GM23248 (cell line): ENCODE measurements at regions not wholly inside any gene's neighbourhood (a gene's known extent, or its start where the extent isn't known, plus 50 kb on each side); places are given as distances from the start of the nearest gene placed in this dataset.

Experiments used
- DNase-seq: peaks from one replicate; pipeline ENCODE4 v3.0.0-alpha.2; 2015
- H2AFZ ChIP-seq: fragments of 200-600 bp; sonication (generic); 2 replicates; pipeline ENCODE4 v1.6.1; 2016; ENCODE audit warnings: antibody characterized with exemption
- H3F3A ChIP-seq: fragments of 200-600 bp; sonication (generic); 2 replicates; pipeline ENCODE4 v1.6.1; 2016; ENCODE audit warnings: mild to moderate bottlenecking, antibody characterized with exemption, mixed run types; ENCODE audit not compliant: insufficient read depth
- H3K27ac ChIP-seq: fragments of 200-600 bp; sonication (generic); 2 replicates; pipeline ENCODE4 v1.5.1; 2016; ENCODE audit warnings: mild to moderate bottlenecking
- H3K27me3 ChIP-seq: fragments of 200-600 bp; sonication (generic); replicated peaks from 2 replicates; pipeline ENCODE4 v1.6.1; 2016; ENCODE audit warnings: mild to moderate bottlenecking; ENCODE audit not compliant: insufficient read depth
- H3K36me3 ChIP-seq: fragments of 200-600 bp; sonication (generic); 2 replicates; pipeline ENCODE4 v1.6.1; 2016; ENCODE audit warnings: low read depth, mild to moderate bottlenecking
- H3K4me1 ChIP-seq: fragments of 200-600 bp; sonication (generic); 2 replicates; pipeline ENCODE4 v1.6.1; 2016; ENCODE audit warnings: mild to moderate bottlenecking; ENCODE audit not compliant: insufficient read depth
- H3K4me2 ChIP-seq: fragments of 200-600 bp; sonication (generic); one replicate; pipeline ENCODE4 v1.6.1; 2016; ENCODE audit warnings: mild to moderate bottlenecking; ENCODE audit not compliant: unreplicated experiment
- H3K4me3 ChIP-seq: fragments of 200-600 bp; sonication (generic); 2 replicates; pipeline ENCODE4 v1.5.1; 2016; ENCODE audit warnings: mild to moderate bottlenecking
- H3K79me2 ChIP-seq: fragments of 200-600 bp; sonication (generic); 2 replicates; pipeline ENCODE4 v1.6.1; 2016; ENCODE audit warnings: mild to moderate bottlenecking; ENCODE audit not compliant: insufficient read depth
- H3K9ac ChIP-seq: fragments of 200-600 bp; sonication (generic); 2 replicates; pipeline ENCODE4 v1.6.1; 2016; ENCODE audit warnings: mild to moderate bottlenecking
- H3K9me2 ChIP-seq: fragments of 200-600 bp; sonication (generic); 2 replicates; pipeline ENCODE4 v1.6.1; 2016; ENCODE audit warnings: mixed run types, mild to moderate bottlenecking, moderate library complexity; ENCODE audit not compliant: insufficient read depth
- H3K9me3 ChIP-seq: fragments of 200-600 bp; sonication (generic); one replicate; pipeline ENCODE4 v1.6.1; 2017; ENCODE audit warnings: low read depth
- H4K20me1 ChIP-seq: fragments of 200-600 bp; sonication (generic); 2 replicates; pipeline ENCODE4 v1.6.0; 2016; ENCODE audit not compliant: insufficient read depth
- EZH2 ChIP-seq: fragments of 200-600 bp; sonication (generic); IDR thresholded peaks from 2 replicates; pipeline ENCODE4 v1.6.1; 2018; ENCODE audit warnings: antibody characterized with exemption, mild to moderate bottlenecking; ENCODE audit not compliant: insufficient read depth, poor library complexity, severe bottlenecking
- EZH2phosphoT487 ChIP-seq: fragments of 200-600 bp; sonication (generic); IDR thresholded peaks from 2 replicates; pipeline ENCODE4 v1.6.1; 2018; ENCODE audit warnings: antibody characterized with exemption, moderate library complexity, mild to moderate bottlenecking, low read depth; ENCODE audit not compliant: insufficient read depth
- WGBS, 2 experiments: methylation state at CpG; one replicate each; pipeline ENCODE4 v1.1.6; 2015 to 2017; ENCODE audit warnings: low lambda C conversion rate in 2 of 2, low coverage in 1 of 2; ENCODE audit errors: missing lambda C conversion rate in 2 of 2; 5-methylcytosine and 5-hydroxymethylcytosine counted together
- in situ Hi-C: fragments of 300-500 bp; cut with MboI; formaldehyde crosslinking; loops from 2 replicates; pipeline ENCODE4 v1.15.0; 2020

- H3F3A ChIP-seq = no peaks in the 10 kb centered on the region
- no peak overlapping the region for H3K4me3 ChIP-seq
- no peaks in the 10 kb centered on the region for H4K20me1 ChIP-seq
- TF ChIP-seq EZH2 (no peak), EZH2phosphoT487 (no peak)
- H3K4me2 ChIP-seq = no peak overlapping the region
- H3K9ac ChIP-seq = no peak overlapping the region
- no peak overlapping the region for H3K27ac ChIP-seq
- H3K9me3 ChIP-seq = no peaks in the 10 kb centered on the region
- no peaks in the 10 kb centered on the region for H3K9me2 ChIP-seq
- no peaks in the 10 kb centered on the region for H3K27me3 ChIP-seq
- H3K36me3 ChIP-seq = no peaks in the 10 kb centered on the region
- DNase-seq = no peak
- in situ Hi-C loops = no loop called here
- no peaks in the 10 kb centered on the region for H3K4me1 ChIP-seq
- H3K79me2 ChIP-seq = no peaks in the 10 kb centered on the region
- no peak overlapping the region for H2AFZ ChIP-seq
Measured at GRCh38 chr12:74917743-74918142, 291.9 kb downstream of the KCNC2 start.

DNA sequence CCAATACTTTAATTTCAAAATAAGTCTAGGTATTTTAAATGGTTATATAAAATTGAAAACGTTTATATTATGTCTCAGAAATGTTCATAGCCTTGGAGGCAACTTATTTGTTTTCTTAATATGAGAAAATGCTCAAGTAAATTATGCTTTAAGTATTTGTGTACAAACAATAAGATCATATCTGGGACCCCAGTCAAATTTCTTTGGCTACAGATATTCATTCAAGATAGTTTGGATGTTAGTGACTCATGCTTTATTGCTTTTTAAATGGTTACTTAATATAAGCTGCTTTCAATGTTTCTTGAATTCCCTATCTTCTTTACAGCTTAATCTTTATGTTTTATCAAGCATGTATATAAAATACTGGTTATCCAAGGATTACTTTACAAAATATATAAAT lies 291.3 kb downstream of the KCNC2 start:
- H4K20me1 ChIP-seq = no peaks in the 10 kb centered on the region
- H3K4me3 ChIP-seq = no peak overlapping the region
- no peaks in the 10 kb centered on the region for H3K4me1 ChIP-seq
- no peak overlapping the region for H2AFZ ChIP-seq
- H3K36me3 ChIP-seq = no peaks in the 10 kb centered on the region
- no peaks in the 10 kb centered on the region for H3K9me2 ChIP-seq
- H3F3A ChIP-seq = no peaks in the 10 kb centered on the region
- no peak overlapping the region for H3K4me2 ChIP-seq
- WGBS, 2 experiments = 0 to 4% methylated on average over 1 of the region's 1 CpG
- H3K27ac ChIP-seq = no peak overlapping the region
- no peak for DNase-seq
- no peaks in the 10 kb centered on the region for H3K79me2 ChIP-seq
- in situ Hi-C loops = no loop called here
- H3K27me3 ChIP-seq = no peaks in the 10 kb centered on the region
- no peak overlapping the region for H3K9ac ChIP-seq
- TF ChIP-seq EZH2 (no peak), EZH2phosphoT487 (no peak)
- H3K9me3 ChIP-seq = no peaks in the 10 kb centered on the region

DNA sequence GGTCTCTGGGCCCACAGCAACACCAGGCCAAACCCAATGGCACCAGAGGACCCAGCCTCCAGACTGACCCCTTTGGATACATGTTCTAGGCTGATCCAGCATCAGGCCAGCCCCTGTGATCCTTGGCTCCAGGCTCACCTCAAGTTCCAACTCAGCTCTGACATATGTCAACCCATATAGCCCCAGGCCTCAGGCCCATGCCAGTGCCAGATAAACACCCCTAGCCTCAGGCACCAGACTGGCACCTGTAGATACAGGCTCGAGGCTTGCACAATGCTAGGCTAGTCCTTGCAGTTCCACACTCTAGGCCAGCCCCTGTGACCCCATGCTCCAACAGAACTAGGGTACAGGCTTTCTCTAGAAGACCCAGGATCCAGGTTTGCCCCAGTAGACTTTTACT lies 287.5 kb downstream of the KCNC2 start:
- in situ Hi-C loops = no loop called here
- no peaks in the 10 kb centered on the region for H3K36me3 ChIP-seq
- no peaks in the 10 kb centered on the region for H3K9me2 ChIP-seq
- no peaks in the 10 kb centered on the region for H3K27me3 ChIP-seq
- no peak overlapping the region for H3K4me3 ChIP-seq
- no peak for DNase-seq
- H3K27ac ChIP-seq = no peak overlapping the region
- H3F3A ChIP-seq = no peaks in the 10 kb centered on the region
- no peaks in the 10 kb centered on the region for H3K79me2 ChIP-seq
- H4K20me1 ChIP-seq = no peaks in the 10 kb centered on the region
- no peak overlapping the region for H3K9ac ChIP-seq
- H3K4me1 ChIP-seq = no peaks in the 10 kb centered on the region
- no peak for TF ChIP-seq EZH2
- TF ChIP-seq EZH2phosphoT487 = no peak
- no peak overlapping the region for H3K4me2 ChIP-seq
- no peak overlapping the region for H2AFZ ChIP-seq
- no peaks in the 10 kb centered on the region for H3K9me3 ChIP-seq
- 0 to 7% methylated on average over 1 of the region's 1 CpG for WGBS, 2 experiments

- 23 to 31% methylated on average over 1 of the region's 1 CpG for WGBS, 2 experiments
- Histone ChIP-seq H3K9me2 (no peaks in the 10 kb centered on the region), H3K36me3 (no peaks in the 10 kb centered on the region), H3K27me3 (no peaks in the 10 kb centered on the region), H3K4me3 (no peak overlapping the region), H3K4me2 (no peak overlapping the region), H3F3A (no peaks in the 10 kb centered on the region), H2AFZ (no peak overlapping the region), H3K27ac (no peak overlapping the region), H3K4me1 (no peaks in the 10 kb centered on the region), H3K9ac (no peak overlapping the region), H3K9me3 (no peaks in the 10 kb centered on the region), H3K79me2 (no peaks in the 10 kb centered on the region), H4K20me1 (no peaks in the 10 kb centered on the region)
- in situ Hi-C loops = no loop called here
- TF ChIP-seq EZH2 = no peak
- no peak for TF ChIP-seq EZH2phosphoT487
- DNase-seq = no peak
Measured at GRCh38 chr12:74922642-74923041, 287.0 kb downstream of the KCNC2 start.

GRCh38 chr12:74941670-74942069 lies 268.0 kb downstream of the KCNC2 start:
- WGBS, 2 experiments = 12 to 17% methylated on average over 2 of the region's 2 CpGs
- in situ Hi-C loops = no loop called here
- Histone ChIP-seq H4K20me1 (no peaks in the 10 kb centered on the region), H3K36me3 (no peaks in the 10 kb centered on the region), H3K9me2 (no peaks in the 10 kb centered on the region), H3K9me3 (no peaks in the 10 kb centered on the region), H3K4me2 (no peak overlapping the region), H3K27ac (no peak overlapping the region), H3F3A (no peaks in the 10 kb centered on the region), H3K27me3 (no peaks in the 10 kb centered on the region), H3K9ac (no peak overlapping the region), H3K4me3 (no peak overlapping the region), H3K79me2 (no peaks in the 10 kb centered on the region), H3K4me1 (no peaks in the 10 kb centered on the region), H2AFZ (no peak overlapping the region)
- TF ChIP-seq EZH2 = no peak
- TF ChIP-seq EZH2phosphoT487 = no peak
- DNase-seq = no peak
